ENCODE measurements at regions not wholly inside any gene's neighbourhood (a gene's known extent, or its start where the extent isn't known, plus 50 kb on each side); places are given as distances from the start of the nearest gene placed in this dataset.

DNA sequence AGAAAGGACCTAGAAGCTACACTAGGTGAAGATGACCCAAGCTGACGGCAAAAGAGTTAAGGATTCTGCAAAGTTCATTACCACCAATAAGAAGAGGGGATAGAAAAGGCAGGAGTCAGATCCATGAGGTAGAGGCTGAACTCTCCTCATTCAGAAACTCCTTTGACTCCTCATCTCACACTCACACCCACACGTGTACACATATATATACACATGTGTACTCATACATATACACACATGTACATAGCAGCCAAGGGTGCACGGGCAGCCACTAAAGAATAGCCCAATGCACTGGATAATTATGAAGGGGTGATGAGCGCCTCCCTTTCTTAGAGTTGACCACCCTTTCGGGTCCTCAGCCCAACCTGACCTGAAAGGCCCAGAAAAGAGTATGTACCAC lies 476.8 kb downstream of the NTRK3 start:
- Mint-ChIP-seq H3K4me1 (ENCODE audit: insufficient read depth, unreplicated experiment) (no peaks in the 10 kb centered on the region), H3K36me3 (ENCODE audit: insufficient read depth, unreplicated experiment) (no peaks in the 10 kb centered on the region), H3K27me3 (ENCODE audit: insufficient read depth, unreplicated experiment) (no peaks in the 10 kb centered on the region), H3K27ac (ENCODE audit: low read depth, unreplicated experiment) (no peak overlapping the region), H3K4me3 (ENCODE audit: unreplicated experiment) (no peak overlapping the region), H3K9me3 (ENCODE audit: unreplicated experiment) (peaks cover 8% of the 10 kb centered on the region)
- CTCF ChIA-PET = no interaction called here
- DNase-seq (ENCODE audit: unreplicated experiment) = no peak
- BruUV-seq (replicated peaks) = no TSS peak
- POLR2A ChIA-PET = no interaction called here
- intact Hi-C loops (cut with micrococcal nuclease) = no loop called here
- TF ChIP-seq, protein P1, sequence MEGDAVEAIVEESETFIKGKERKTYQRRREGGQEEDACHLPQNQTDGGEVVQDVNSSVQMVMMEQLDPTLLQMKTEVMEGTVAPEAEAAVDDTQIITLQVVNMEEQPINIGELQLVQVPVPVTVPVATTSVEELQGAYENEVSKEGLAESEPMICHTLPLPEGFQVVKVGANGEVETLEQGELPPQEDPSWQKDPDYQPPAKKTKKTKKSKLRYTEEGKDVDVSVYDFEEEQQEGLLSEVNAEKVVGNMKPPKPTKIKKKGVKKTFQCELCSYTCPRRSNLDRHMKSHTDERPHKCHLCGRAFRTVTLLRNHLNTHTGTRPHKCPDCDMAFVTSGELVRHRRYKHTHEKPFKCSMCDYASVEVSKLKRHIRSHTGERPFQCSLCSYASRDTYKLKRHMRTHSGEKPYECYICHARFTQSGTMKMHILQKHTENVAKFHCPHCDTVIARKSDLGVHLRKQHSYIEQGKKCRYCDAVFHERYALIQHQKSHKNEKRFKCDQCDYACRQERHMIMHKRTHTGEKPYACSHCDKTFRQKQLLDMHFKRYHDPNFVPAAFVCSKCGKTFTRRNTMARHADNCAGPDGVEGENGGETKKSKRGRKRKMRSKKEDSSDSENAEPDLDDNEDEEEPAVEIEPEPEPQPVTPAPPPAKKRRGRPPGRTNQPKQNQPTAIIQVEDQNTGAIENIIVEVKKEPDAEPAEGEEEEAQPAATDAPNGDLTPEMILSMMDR (IDR thresholded peaks at IDR 0.05; ENCODE audit: unreplicated experiment) = no peak

GRCh38 chr15:87778358-87778757 lies 478.2 kb downstream of the NTRK3 start:
- BruUV-seq (replicated peaks) = no TSS peak
- TF ChIP-seq, protein P1 (IDR thresholded peaks at IDR 0.05; ENCODE audit: unreplicated experiment) = no peak

GRCh38 chr15:87777054-87777561 lies 479.4 kb downstream of the NTRK3 start:
- Mint-ChIP-seq H3K27ac (ENCODE audit: low read depth, unreplicated experiment) (no peak overlapping the region), H3K9me3 (ENCODE audit: unreplicated experiment) (no peaks in the 10 kb centered on the region), H3K27me3 (ENCODE audit: insufficient read depth, unreplicated experiment) (no peaks in the 10 kb centered on the region), H3K36me3 (ENCODE audit: insufficient read depth, unreplicated experiment) (no peaks in the 10 kb centered on the region), H3K4me1 (ENCODE audit: insufficient read depth, unreplicated experiment) (no peaks in the 10 kb centered on the region), H3K4me3 (ENCODE audit: unreplicated experiment) (no peak overlapping the region)
- ChIA-PET CTCF (no interaction called here), POLR2A (interaction anchor here (0.6 kb wide), 1 partner anchor 150 kb away, joined by 3 read pairs; no protein-coding TSS in a partner anchor)
- TF ChIP-seq, protein P1 (IDR thresholded peaks at IDR 0.05; ENCODE audit: unreplicated experiment) = no peak
- peak; percentile 32 for DNase-seq (ENCODE audit: unreplicated experiment)
- no TSS peak for BruUV-seq (replicated peaks)
- intact Hi-C loops (cut with micrococcal nuclease) = no loop called here

More at GRCh38 chr15:87778358-87778757, 478.2 kb downstream of the NTRK3 start:
- Mint-ChIP-seq H3K4me1 (ENCODE audit: insufficient read depth, unreplicated experiment) (no peaks in the 10 kb centered on the region), H3K36me3 (ENCODE audit: insufficient read depth, unreplicated experiment) (no peaks in the 10 kb centered on the region), H3K27me3 (ENCODE audit: insufficient read depth, unreplicated experiment) (no peaks in the 10 kb centered on the region), H3K4me3 (ENCODE audit: unreplicated experiment) (no peak overlapping the region), H3K27ac (ENCODE audit: low read depth, unreplicated experiment) (no peak overlapping the region), H3K9me3 (ENCODE audit: unreplicated experiment) (peaks cover 3% of the 10 kb centered on the region)
- CTCF ChIA-PET = no interaction called here
- intact Hi-C loops (cut with micrococcal nuclease) = no loop called here
- no peak for DNase-seq (ENCODE audit: unreplicated experiment)
- POLR2A ChIA-PET = no interaction called here

DNA sequence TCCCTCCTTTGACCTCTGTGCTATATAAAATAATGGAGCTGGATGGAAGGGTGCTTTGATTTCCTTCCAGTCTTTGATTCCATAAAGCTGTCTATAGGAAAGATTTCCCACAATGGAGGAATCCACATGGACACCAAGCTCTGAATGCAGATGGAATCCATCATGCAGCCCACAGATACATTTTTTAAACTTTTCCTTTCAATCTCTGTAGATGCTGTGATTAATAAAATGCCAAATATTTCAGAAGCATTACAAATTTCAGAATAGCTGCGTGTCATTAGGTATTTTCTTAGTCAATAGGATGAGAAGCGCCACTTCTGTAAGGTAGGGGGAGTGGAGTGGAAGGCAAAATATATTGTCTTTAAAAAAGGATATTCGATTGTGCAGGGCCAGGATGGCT lies 489.0 kb downstream of the NTRK3 start:
- Mint-ChIP-seq H3K4me3 (ENCODE audit: unreplicated experiment) (no peak overlapping the region), H3K27me3 (ENCODE audit: insufficient read depth, unreplicated experiment) (no peaks in the 10 kb centered on the region), H3K36me3 (ENCODE audit: insufficient read depth, unreplicated experiment) (no peaks in the 10 kb centered on the region), H3K27ac (ENCODE audit: low read depth, unreplicated experiment) (no peak overlapping the region), H3K4me1 (ENCODE audit: insufficient read depth, unreplicated experiment) (no peaks in the 10 kb centered on the region), H3K9me3 (ENCODE audit: unreplicated experiment) (peaks cover 23% of the 10 kb centered on the region)
- TF ChIP-seq, protein P1 (IDR thresholded peaks at IDR 0.05; ENCODE audit: unreplicated experiment) = no peak
- DNase-seq (ENCODE audit: unreplicated experiment) = no peak
- intact Hi-C loops (cut with micrococcal nuclease) = no loop called here
- POLR2A ChIA-PET = no interaction called here
- CTCF ChIA-PET = no interaction called here
- no TSS peak for BruUV-seq (replicated peaks)

Data from MCF 10A (cell line).